Coronary artery (tissue), 2 donors: ENCODE measurements at regions not wholly inside any gene's neighbourhood (a gene's known extent, or its start where the extent isn't known, plus 50 kb on each side); places are given as distances from the start of the nearest gene placed in this dataset.

Source experiments
- DNase-seq: peaks from one replicate; pipeline ENCODE4 v3.0.0-alpha.2; 2017; ENCODE audit warnings: low spot score
- H3K27ac ChIP-seq, 2 donors: fragments of 200-600 bp; sonication (generic); one replicate each; pipeline ENCODE4 v1.5.1; 2016 to 2019
- H3K4me3 ChIP-seq: fragments of 200-600 bp; sonication (generic); 2 replicates; pipeline ENCODE4 v1.5.1; 2016; ENCODE audit warnings: mild to moderate bottlenecking, moderate library complexity
- CTCF ChIP-seq: fragments of 200-600 bp; sonication (generic); IDR thresholded peaks from one replicate; pipeline ENCODE4 v1.5.1; 2019; ENCODE audit warnings: antibody characterized with exemption

- Histone ChIP-seq H3K4me3 (no peak overlapping the region), H3K27ac (no peak overlapping the region)
- TF ChIP-seq CTCF = no peak
- DNase-seq = no peak
Observed at GRCh38 chr5:18984559-18985080, 1003.4 kb downstream of the CDH18 start.

- no peak for DNase-seq
- Histone ChIP-seq H3K4me3 (no peak overlapping the region), H3K27ac (no peak overlapping the region)
- TF ChIP-seq CTCF = no peak
Observed at GRCh38 chr5:18985171-18985758, 1002.7 kb downstream of the CDH18 start.

GRCh38 chr5:18987101-18987500 is 1000.9 kb downstream of the CDH18 start:
- TF ChIP-seq CTCF = no peak
- DNase-seq = no peak
- Histone ChIP-seq H3K27ac (no peak overlapping the region), H3K4me3 (no peak overlapping the region)

GRCh38 chr5:18990852-18991251 is 997.1 kb downstream of the CDH18 start:
- no peak overlapping the region for H3K27ac ChIP-seq
- TF ChIP-seq CTCF = no peak
- DNase-seq = no peak
- H3K4me3 ChIP-seq = no peak overlapping the region

GRCh38 chr5:18992264-18992663 is 995.7 kb downstream of the CDH18 start:
- H3K27ac ChIP-seq = no peak overlapping the region
- no peak overlapping the region for H3K4me3 ChIP-seq
- TF ChIP-seq CTCF = no peak
- no peak for DNase-seq

- no peak for TF ChIP-seq CTCF
- no peak for DNase-seq
- Histone ChIP-seq H3K4me3 (no peak overlapping the region), H3K27ac (no peak overlapping the region)
Observed at GRCh38 chr5:18999478-18999877, 988.5 kb downstream of the CDH18 start.

GRCh38 chr5:19001054-19001453 is 986.9 kb downstream of the CDH18 start:
- no peak overlapping the region for H3K27ac ChIP-seq
- no peak for DNase-seq
- TF ChIP-seq CTCF = no peak
- H3K4me3 ChIP-seq = no peak overlapping the region
